CD14-positive monocyte (primary cell): ENCODE measurements at regions not wholly inside any gene's neighbourhood (a gene's known extent, or its start where the extent isn't known, plus 50 kb on each side); places are given as distances from the start of the nearest gene placed in this dataset.

Experiments
- DNase-seq, 3 donors: peaks; one replicate each; pipeline ENCODE4 v3.0.0-alpha.2; 2011 to 2022
- H2AFZ ChIP-seq: 2 replicates; pipeline ENCODE4 v1.6.0; 2012; ENCODE audit warnings: mild to moderate bottlenecking, low read depth, low read length, inconsistent platforms; ENCODE audit not compliant: insufficient read depth, poor library complexity, severe bottlenecking
- H3K27ac ChIP-seq, 2 donors: 1 replicate in 1 of 2; 2 replicates in 1 of 2; pipeline ENCODE4 v1.5.1; 2012 to 2013; ENCODE audit warnings: low read length in 2 of 2, control low read depth in 1 of 2, inconsistent platforms in 1 of 2, low read depth in 1 of 2, mild to moderate bottlenecking in 1 of 2
- H3K27me3 ChIP-seq, 2 donors: one replicate each; pipeline versions ENCODE4 v1.6.0 to v1.6.1; 2011 to 2013; ENCODE audit warnings: low read length in 2 of 2; ENCODE audit not compliant: control insufficient read depth in 2 of 2, insufficient read depth in 2 of 2
- H3K36me3 ChIP-seq, 2 donors: replicated peaks in 1 of 2; 1 replicate in 1 of 2; 2 replicates in 1 of 2; pipeline versions ENCODE4 v1.5.1 to v1.6.1; 2012 to 2013; ENCODE audit warnings: low read length in 2 of 2, control low read depth in 1 of 2, inconsistent platforms in 1 of 2, mild to moderate bottlenecking in 1 of 2; ENCODE audit not compliant: insufficient read depth in 2 of 2, control insufficient read depth in 1 of 2
- H3K4me1 ChIP-seq, 2 donors: 1 replicate in 1 of 2; 2 replicates in 1 of 2; pipeline versions ENCODE4 v1.5.1 to v1.6.1; 2012 to 2013; ENCODE audit warnings: low read length in 2 of 2, control low read depth in 1 of 2, inconsistent platforms in 1 of 2, mild to moderate bottlenecking in 1 of 2, moderate library complexity in 1 of 2; ENCODE audit not compliant: insufficient read depth in 2 of 2, control insufficient read depth in 1 of 2
- H3K4me2 ChIP-seq: replicated peaks from 2 replicates; pipeline ENCODE3; 2012; ENCODE audit warnings: low read length, moderate library complexity, mild to moderate bottlenecking; ENCODE audit not compliant: poor library complexity, severe bottlenecking; ENCODE audit errors: extremely low read depth
- H3K4me3 ChIP-seq, 3 experiments: fragments of 200-600 bp in 1 of 3; sonication (generic) in 1 of 3; replicated peaks in 1 of 3; 1 replicate in 2 of 3; 2 replicates in 1 of 3; pipeline ENCODE4 v1.5.1; 2011 to 2013; ENCODE audit warnings: low read length in 3 of 3, mild to moderate bottlenecking in 3 of 3, control low read depth in 2 of 3, low read depth in 2 of 3, inconsistent platforms in 1 of 3, moderate library complexity in 1 of 3
- H3K79me2 ChIP-seq: 2 replicates; pipeline ENCODE4 v1.6.0; 2012; ENCODE audit warnings: mild to moderate bottlenecking, control low read depth, inconsistent platforms, low read length, moderate library complexity; ENCODE audit not compliant: insufficient read depth
- H3K9ac ChIP-seq: 2 replicates; pipeline ENCODE4 v1.6.0; 2017; ENCODE audit warnings: low read length, mild to moderate bottlenecking; ENCODE audit not compliant: insufficient read depth, poor library complexity, severe bottlenecking
- H3K9me3 ChIP-seq, 2 donors: replicated peaks in 1 of 2; 1 replicate in 1 of 2; 2 replicates in 1 of 2; pipeline versions ENCODE4 v1.5.1 to v1.6.1; 2012 to 2013; ENCODE audit warnings: low read length in 2 of 2, control low read depth in 1 of 2; ENCODE audit not compliant: control insufficient read depth in 1 of 2, insufficient read depth in 1 of 2
- H4K20me1 ChIP-seq: 2 replicates; pipeline ENCODE4 v1.6.0; 2012; ENCODE audit warnings: mild to moderate bottlenecking, low read length, control low read depth, moderate library complexity; ENCODE audit not compliant: insufficient read depth
- H3K27ac Mint-ChIP-seq, 7 donors: one replicate each; pipeline ENCODE4 v1.8.0; 2020; ENCODE audit warnings: mild to moderate bottlenecking in 7 of 7, mixed read lengths in 7 of 7, moderate library complexity in 6 of 7, inconsistent platforms in 2 of 7
- H3K27me3 Mint-ChIP-seq, 3 donors: one replicate each; pipeline ENCODE4 v1.8.0; 2021 to 2022; ENCODE audit warnings: low read depth in 3 of 3, mild to moderate bottlenecking in 3 of 3, mixed read lengths in 3 of 3, moderate library complexity in 3 of 3, inconsistent platforms in 1 of 3
- H3K36me3 Mint-ChIP-seq, 2 donors: one replicate each; pipeline ENCODE4 v1.8.0; 2020; ENCODE audit warnings: mixed read lengths in 2 of 2, inconsistent platforms in 1 of 2, mild to moderate bottlenecking in 1 of 2
- H3K4me1 Mint-ChIP-seq: one replicate; pipeline ENCODE4 v1.8.0; 2020; ENCODE audit warnings: mild to moderate bottlenecking, mixed read lengths
- H3K4me3 Mint-ChIP-seq, 2 donors: one replicate each; pipeline ENCODE4 v1.8.0; 2020; ENCODE audit warnings: mild to moderate bottlenecking in 2 of 2, mixed read lengths in 2 of 2, moderate library complexity in 1 of 2
- H3K9me3 Mint-ChIP-seq, 7 donors: one replicate each; pipeline ENCODE4 v1.8.0; 2020 to 2022; ENCODE audit warnings: mixed read lengths in 7 of 7, mild to moderate bottlenecking in 6 of 7, moderate library complexity in 6 of 7, inconsistent platforms in 2 of 7
- WGBS: methylation state at CpG from one replicate; pipeline ENCODE4 v1.1.5; 2013; ENCODE audit warnings: missing lambda C conversion rate; ENCODE audit not compliant: insufficient coverage; 5-methylcytosine and 5-hydroxymethylcytosine counted together
- intact Hi-C, 2 donors: fragments of 100-400 bp; cut with micrococcal nuclease; formaldehyde crosslinking; loops; one replicate each; pipeline versions ENCODE4 v1.15.0 to v1.15.1; 2023
- TF ChIP-seq, protein P1 (sequence below): fragments of 200-600 bp; IDR thresholded peaks from one replicate; pipeline ENCODE4 v1.8.0; 2022; ENCODE audit warnings: antibody characterized with exemption, mild to moderate bottlenecking

DNA sequence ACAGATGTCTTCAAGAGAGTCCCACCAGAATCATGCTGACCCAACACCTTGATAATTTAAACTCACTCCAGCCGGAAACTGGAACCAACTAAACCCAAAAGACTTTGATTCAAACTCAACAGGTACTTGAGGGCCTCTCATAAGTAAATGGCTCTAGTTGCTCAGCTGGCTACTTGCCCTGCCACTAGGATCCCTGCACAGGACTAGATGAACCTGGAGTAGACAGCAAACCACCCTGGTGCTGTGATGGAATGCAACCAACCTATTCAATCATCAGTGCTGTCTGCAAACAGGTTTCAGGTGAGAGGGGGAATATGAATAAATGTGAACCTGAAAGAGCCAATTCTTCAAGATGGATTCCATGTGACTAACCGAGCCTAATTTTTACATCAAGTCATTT lies 216.3 kb downstream of the KATNAL1 start:
- Mint-ChIP-seq H3K27me3 (no peaks in the 10 kb centered on the region), H3K4me3 (no peak overlapping the region), H3K9me3 (peaks cover 3 to 23% (median 11%) of the 10 kb centered on the region in 7 donors), H3K27ac (no peak overlapping the region), H3K4me1 (peaks cover 6% of the 10 kb centered on the region), H3K36me3 (no peaks in the 10 kb centered on the region)
- Histone ChIP-seq H3K36me3 (no peaks in the 10 kb centered on the region), H3K4me2 (no peak overlapping the region), H4K20me1 (no peaks in the 10 kb centered on the region), H3K9ac (no peak overlapping the region), H3K9me3 (peaks cover 0 to 4% of the 10 kb centered on the region in 2 donors), H3K27me3 (no peaks in the 10 kb centered on the region), H3K27ac (no peak overlapping the region), H3K4me3 (no peak overlapping the region), H3K79me2 (no peaks in the 10 kb centered on the region), H2AFZ (no peak overlapping the region), H3K4me1 (no peaks in the 10 kb centered on the region)
- TF ChIP-seq, protein P1, sequence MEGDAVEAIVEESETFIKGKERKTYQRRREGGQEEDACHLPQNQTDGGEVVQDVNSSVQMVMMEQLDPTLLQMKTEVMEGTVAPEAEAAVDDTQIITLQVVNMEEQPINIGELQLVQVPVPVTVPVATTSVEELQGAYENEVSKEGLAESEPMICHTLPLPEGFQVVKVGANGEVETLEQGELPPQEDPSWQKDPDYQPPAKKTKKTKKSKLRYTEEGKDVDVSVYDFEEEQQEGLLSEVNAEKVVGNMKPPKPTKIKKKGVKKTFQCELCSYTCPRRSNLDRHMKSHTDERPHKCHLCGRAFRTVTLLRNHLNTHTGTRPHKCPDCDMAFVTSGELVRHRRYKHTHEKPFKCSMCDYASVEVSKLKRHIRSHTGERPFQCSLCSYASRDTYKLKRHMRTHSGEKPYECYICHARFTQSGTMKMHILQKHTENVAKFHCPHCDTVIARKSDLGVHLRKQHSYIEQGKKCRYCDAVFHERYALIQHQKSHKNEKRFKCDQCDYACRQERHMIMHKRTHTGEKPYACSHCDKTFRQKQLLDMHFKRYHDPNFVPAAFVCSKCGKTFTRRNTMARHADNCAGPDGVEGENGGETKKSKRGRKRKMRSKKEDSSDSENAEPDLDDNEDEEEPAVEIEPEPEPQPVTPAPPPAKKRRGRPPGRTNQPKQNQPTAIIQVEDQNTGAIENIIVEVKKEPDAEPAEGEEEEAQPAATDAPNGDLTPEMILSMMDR: no peak
- intact Hi-C loops: no loop called here
- WGBS: 87% methylated on average over 2 of the region's 2 CpGs
- DNase-seq: no peak

DNA sequence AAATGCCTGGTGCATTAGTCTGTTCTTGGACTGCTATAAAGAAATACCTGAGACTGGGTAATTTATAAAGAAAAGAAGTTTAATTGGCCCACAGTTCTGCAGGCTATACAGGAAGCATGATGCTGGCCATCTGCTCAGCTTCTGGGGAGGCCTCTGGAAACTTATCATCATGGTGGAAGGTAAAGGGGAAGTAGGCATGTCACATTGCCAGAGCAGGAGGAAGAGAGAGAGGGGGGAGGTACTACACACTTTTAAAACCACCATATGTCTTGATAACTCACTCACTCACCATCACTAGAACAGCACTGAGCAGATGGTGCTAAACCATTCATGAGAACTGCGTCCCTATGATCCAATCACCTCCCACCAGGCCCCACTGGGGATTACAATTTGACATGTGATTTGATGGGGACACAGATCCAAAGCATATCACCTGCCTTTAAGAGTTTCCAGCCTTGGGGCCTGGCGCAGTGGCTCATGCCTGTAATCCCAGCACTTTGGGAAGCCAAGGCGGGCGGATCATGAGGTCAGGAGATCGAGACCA lies 219.0 kb downstream of the KATNAL1 start:
- H3K4me1 ChIP-seq: no peaks in the 10 kb centered on the region
- no peaks in the 10 kb centered on the region for H4K20me1 ChIP-seq
- H3K27ac ChIP-seq: no peak overlapping the region
- H3K9me3 ChIP-seq: peaks cover 0 to 8% of the 10 kb centered on the region in 2 donors
- intact Hi-C loops: no loop called here
- Mint-ChIP-seq H3K27me3 (peaks cover 0 to 1% (median 0%) of the 10 kb centered on the region in 3 donors), H3K4me1 (peaks cover 6% of the 10 kb centered on the region), H3K36me3 (no peaks in the 10 kb centered on the region), H3K4me3 (no peak overlapping the region), H3K9me3 (peaks cover 4 to 27% (median 14%) of the 10 kb centered on the region in 7 donors), H3K27ac (no peak overlapping the region)
- no peak overlapping the region for H2AFZ ChIP-seq
- H3K9ac ChIP-seq: no peak overlapping the region
- H3K36me3 ChIP-seq: no peaks in the 10 kb centered on the region
- H3K4me3 ChIP-seq: no peak overlapping the region
- no peaks in the 10 kb centered on the region for H3K79me2 ChIP-seq
- H3K27me3 ChIP-seq: no peaks in the 10 kb centered on the region
- TF ChIP-seq, protein P1: no peak
- WGBS: 100% methylated on average over 1 of the region's 5 CpGs
- DNase-seq: no peak
- H3K4me2 ChIP-seq: no peak overlapping the region
